ENCODE measurements at regions not wholly inside any gene's neighbourhood (a gene's known extent, or its start where the extent isn't known, plus 50 kb on each side); places are given as distances from the start of the nearest gene placed in this dataset.

DNA sequence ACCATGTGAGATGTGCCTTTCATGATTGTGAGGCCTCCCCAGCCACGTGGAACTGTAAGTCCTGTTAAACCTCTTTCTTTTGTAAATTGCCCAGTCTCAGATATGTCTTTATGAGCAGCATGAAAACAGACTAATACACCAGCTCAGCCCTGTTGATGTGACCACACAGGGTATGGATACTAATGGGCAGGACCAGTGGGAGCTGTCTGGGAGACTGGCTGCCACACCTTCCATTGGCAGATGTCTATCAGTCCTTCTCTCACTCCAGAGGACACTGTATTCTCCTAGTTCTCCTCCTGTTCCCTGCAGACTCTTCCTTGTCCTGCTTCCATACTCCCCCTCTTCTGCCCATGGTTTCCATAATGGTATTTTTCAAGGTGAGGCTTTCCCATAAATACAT is 104.4 kb downstream of the PRLHR start:
- Histone ChIP-seq H3K9me3 (ENCODE audit: low read length) (no peaks in the 10 kb centered on the region), H3K9me2 (ENCODE audit: low read depth, low read length) (no peaks in the 10 kb centered on the region), H3K4me1 (ENCODE audit: insufficient read depth, low read length, severe bottlenecking) (no peaks in the 10 kb centered on the region), H3K36me3 (ENCODE audit: insufficient read depth, low read length) (no peaks in the 10 kb centered on the region), H3K27me3 (ENCODE audit: insufficient read depth, low read length) (no peaks in the 10 kb centered on the region), H4K20me1 (ENCODE audit: insufficient read depth, low read length) (no peaks in the 10 kb centered on the region), H2AFZ (ENCODE audit: low read length) (no peak overlapping the region), H3K4me2 (ENCODE audit: low read length) (no peak overlapping the region), H3K9ac (ENCODE audit: low read length) (no peak overlapping the region), H3F3A (ENCODE audit: insufficient read depth, low read length) (no peaks in the 10 kb centered on the region), H3K79me2 (ENCODE audit: insufficient read depth, low read length) (no peaks in the 10 kb centered on the region), H3K27ac (ENCODE audit: low read depth, low read length, poor library complexity, severe bottlenecking) (no peak overlapping the region), H3K4me3 (ENCODE audit: low read depth, low read length, poor library complexity, severe bottlenecking) (no peak overlapping the region)
- TF ChIP-seq EZH2 (IDR thresholded peaks at IDR 0.05; ENCODE audit: borderline replicate concordance, low read length): no peak
- TF ChIP-seq, protein P1, sequence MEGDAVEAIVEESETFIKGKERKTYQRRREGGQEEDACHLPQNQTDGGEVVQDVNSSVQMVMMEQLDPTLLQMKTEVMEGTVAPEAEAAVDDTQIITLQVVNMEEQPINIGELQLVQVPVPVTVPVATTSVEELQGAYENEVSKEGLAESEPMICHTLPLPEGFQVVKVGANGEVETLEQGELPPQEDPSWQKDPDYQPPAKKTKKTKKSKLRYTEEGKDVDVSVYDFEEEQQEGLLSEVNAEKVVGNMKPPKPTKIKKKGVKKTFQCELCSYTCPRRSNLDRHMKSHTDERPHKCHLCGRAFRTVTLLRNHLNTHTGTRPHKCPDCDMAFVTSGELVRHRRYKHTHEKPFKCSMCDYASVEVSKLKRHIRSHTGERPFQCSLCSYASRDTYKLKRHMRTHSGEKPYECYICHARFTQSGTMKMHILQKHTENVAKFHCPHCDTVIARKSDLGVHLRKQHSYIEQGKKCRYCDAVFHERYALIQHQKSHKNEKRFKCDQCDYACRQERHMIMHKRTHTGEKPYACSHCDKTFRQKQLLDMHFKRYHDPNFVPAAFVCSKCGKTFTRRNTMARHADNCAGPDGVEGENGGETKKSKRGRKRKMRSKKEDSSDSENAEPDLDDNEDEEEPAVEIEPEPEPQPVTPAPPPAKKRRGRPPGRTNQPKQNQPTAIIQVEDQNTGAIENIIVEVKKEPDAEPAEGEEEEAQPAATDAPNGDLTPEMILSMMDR (IDR thresholded peaks at IDR 0.05; ENCODE audit: low read length): no peak

DNA sequence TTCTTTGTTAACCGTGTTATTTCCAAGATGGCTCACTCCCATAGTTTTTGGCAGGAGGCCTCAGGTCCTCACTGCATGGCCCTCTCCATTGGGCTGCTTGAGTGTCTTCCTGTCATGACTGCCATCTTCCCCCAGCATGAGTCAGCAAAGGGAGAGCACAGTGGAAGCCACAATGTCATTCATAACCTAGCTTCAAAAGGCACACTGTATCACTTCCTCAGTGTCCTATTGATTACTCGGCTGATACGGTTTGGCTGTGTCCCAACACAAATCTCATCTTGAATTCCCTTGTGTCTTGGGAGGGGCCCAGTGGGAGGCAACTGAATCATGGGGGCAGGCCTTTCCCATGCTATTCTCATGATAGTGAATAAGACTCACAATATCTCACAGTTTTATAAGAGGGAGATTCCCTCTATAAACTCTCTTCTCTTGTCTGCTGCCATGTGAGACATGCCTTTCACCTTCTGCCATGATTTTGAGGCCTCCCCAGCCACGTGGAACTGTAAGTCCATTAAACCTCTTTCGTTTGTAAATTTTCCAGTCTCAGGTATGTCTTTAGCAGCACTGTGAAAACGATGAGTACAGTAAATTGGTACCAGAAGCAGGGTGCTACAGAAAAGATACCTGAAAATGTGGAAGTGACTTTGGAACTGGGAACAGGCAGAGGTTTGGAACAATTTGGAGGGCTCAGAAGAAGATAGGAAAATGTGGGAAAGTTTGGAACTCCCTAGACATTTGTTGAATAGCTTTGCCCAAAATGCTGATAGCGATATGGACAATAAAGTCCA is 106.5 kb downstream of the PRLHR start:
- Histone ChIP-seq H3K9me3 (ENCODE audit: low read length) (no peaks in the 10 kb centered on the region), H3K27me3 (ENCODE audit: insufficient read depth, low read length) (no peaks in the 10 kb centered on the region), H3K27ac (ENCODE audit: low read depth, low read length, poor library complexity, severe bottlenecking) (no peak overlapping the region), H3K4me1 (ENCODE audit: insufficient read depth, low read length, severe bottlenecking) (no peaks in the 10 kb centered on the region), H3K79me2 (ENCODE audit: insufficient read depth, low read length) (no peaks in the 10 kb centered on the region), H3K9ac (ENCODE audit: low read length) (no peak overlapping the region), H3K4me2 (ENCODE audit: low read length) (no peak overlapping the region), H3F3A (ENCODE audit: insufficient read depth, low read length) (no peaks in the 10 kb centered on the region), H3K4me3 (ENCODE audit: low read depth, low read length, poor library complexity, severe bottlenecking) (no peak overlapping the region), H3K36me3 (ENCODE audit: insufficient read depth, low read length) (no peaks in the 10 kb centered on the region), H2AFZ (ENCODE audit: low read length) (no peak overlapping the region), H3K9me2 (ENCODE audit: low read depth, low read length) (no peaks in the 10 kb centered on the region), H4K20me1 (ENCODE audit: insufficient read depth, low read length) (no peaks in the 10 kb centered on the region)
- TF ChIP-seq, protein P1 (IDR thresholded peaks at IDR 0.05; ENCODE audit: low read length): no peak
- no peak for TF ChIP-seq EZH2 (IDR thresholded peaks at IDR 0.05; ENCODE audit: borderline replicate concordance, low read length)

DNA sequence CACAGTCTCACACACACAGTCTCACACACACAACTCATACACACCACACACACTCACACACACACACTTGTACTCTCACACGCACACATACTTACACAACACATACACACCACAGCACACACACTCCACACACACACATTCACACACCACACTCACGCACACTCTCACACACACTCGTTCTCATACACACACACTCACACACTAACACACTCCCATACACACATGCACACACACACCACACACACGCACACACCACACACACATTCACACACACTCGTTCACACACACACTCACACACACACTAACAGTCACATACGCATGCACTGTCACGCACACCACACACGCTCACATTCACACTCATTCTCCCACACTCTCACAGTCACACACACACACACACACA is 109.8 kb downstream of the PRLHR start:
- Histone ChIP-seq H3K79me2 (ENCODE audit: insufficient read depth, low read length) (no peaks in the 10 kb centered on the region), H3K9me2 (ENCODE audit: low read depth, low read length) (no peaks in the 10 kb centered on the region), H3K27me3 (ENCODE audit: insufficient read depth, low read length) (no peaks in the 10 kb centered on the region), H3K27ac (ENCODE audit: low read depth, low read length, poor library complexity, severe bottlenecking) (no peak overlapping the region), H3K4me1 (ENCODE audit: insufficient read depth, low read length, severe bottlenecking) (no peaks in the 10 kb centered on the region), H3K36me3 (ENCODE audit: insufficient read depth, low read length) (no peaks in the 10 kb centered on the region), H3F3A (ENCODE audit: insufficient read depth, low read length) (no peaks in the 10 kb centered on the region), H3K4me3 (ENCODE audit: low read depth, low read length, poor library complexity, severe bottlenecking) (no peak overlapping the region), H3K9me3 (ENCODE audit: low read length) (no peaks in the 10 kb centered on the region), H4K20me1 (ENCODE audit: insufficient read depth, low read length) (no peaks in the 10 kb centered on the region), H3K9ac (ENCODE audit: low read length) (no peak overlapping the region), H2AFZ (ENCODE audit: low read length) (no peak overlapping the region), H3K4me2 (ENCODE audit: low read length) (no peak overlapping the region)
- no peak for TF ChIP-seq EZH2 (IDR thresholded peaks at IDR 0.05; ENCODE audit: borderline replicate concordance, low read length)
- TF ChIP-seq, protein P1 (IDR thresholded peaks at IDR 0.05; ENCODE audit: low read length): no peak
